NCI-H1417 treated with DMSO at 0.1 percent for 48 hours (cell line): ENCODE measurements at regions not wholly inside any gene's neighbourhood (a gene's known extent, or its start where the extent isn't known, plus 50 kb on each side); places are given as distances from the start of the nearest gene placed in this dataset.
A peak's percentile ranks its signal among the peaks of the same experiment; 100 is the strongest.

Experiments
- DNase-seq: peaks from one replicate; lab custom pipeline; 2025; lab: John Stamatoyannopoulos, UW

DNA sequence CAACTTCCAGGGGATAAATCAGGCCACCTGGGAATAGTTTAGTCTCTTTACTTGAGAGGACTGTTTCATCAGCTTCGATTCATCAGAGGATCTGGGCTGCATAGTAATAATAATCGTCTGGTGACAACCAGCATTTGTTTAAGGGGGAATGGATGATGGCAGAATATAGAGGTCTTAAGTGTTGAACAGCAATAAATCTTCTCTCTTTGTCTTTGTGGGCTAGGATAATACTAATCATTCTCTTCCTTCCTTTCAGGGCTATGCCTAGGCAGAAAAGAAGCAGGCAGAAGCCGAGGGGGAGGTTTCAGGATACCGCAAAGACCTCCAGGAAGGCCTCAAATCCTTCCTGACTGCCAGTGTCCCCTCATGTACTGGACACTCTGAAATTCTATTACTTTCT is 150.4 kb upstream of the GAREM1 start:
- no peak for DNase-seq

DNA sequence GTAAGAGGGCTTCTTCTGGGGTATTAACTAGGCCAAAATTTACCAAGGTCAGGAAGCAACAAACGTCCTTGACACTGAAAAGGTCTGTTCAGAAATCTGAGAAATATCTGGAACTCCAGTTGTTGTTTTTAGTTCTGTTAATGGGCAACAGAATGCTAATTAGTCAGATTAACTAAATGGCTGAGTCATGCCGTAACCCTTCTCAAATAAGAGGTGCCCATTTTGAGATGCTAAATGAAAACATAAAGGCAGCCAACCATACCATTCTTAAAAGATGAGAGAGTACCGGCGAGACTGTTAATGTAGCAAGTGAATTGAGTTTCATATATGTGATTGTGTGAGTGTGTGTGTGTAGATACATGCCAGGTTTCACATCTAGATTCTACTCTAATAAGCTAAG is 147.9 kb upstream of the GAREM1 start:
- DNase-seq, result no peak

- DNase-seq, result no peak
Measured at GRCh38 chr18:32613821-32614220, 143.1 kb upstream of the GAREM1 start.

GRCh38 chr18:32612651-32613050 is 142.0 kb upstream of the GAREM1 start:
- DNase-seq, result peak; percentile 29

GRCh38 chr18:32610176-32610575 is 139.5 kb upstream of the GAREM1 start:
- DNase-seq, result no peak

- DNase-seq, result no peak
Measured at GRCh38 chr18:32607816-32608215, 137.1 kb upstream of the GAREM1 start.

DNA sequence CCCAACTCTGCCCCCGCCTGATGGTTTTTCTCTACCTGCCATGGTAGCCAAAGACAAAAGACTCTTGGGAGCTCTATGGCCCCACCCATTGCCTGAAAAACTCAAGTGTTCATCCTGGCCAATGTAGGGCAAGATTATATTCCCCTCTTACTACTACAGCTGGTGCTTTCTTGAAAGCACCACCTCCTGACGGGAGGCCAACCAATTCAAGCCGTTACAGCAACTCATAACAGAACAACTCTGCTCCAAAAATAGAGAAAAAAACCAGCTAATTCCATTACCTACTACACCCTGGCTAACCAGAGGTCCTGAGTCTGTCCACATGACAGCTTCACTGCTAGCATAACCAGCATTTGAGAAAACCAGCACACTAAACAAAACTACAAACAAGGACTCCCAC is 127.5 kb upstream of the GAREM1 start:
- no peak for DNase-seq

DNA sequence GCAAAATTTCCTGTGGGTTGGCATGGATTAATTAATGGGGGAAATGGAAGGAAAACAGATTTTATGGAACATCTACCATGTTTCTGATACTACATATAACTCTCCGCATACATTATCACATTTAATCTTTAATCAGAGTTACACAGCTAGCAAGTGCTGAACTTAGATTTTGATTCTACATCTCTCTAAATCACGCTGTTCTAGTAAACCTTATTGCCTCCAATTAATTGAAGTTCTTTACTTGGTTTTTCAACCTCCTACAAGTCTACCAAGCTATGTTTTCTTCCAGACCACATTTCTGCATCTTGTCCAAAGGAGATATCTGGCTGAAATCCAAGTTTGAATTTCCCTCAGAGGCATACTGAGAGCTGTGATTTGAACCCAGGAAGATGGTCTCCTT is 125.8 kb upstream of the GAREM1 start:
- no peak for DNase-seq

- DNase-seq, result no peak
Measured at GRCh38 chr18:32595832-32596231, 125.2 kb upstream of the GAREM1 start.

- no peak for DNase-seq
Measured at GRCh38 chr18:32588191-32588590, 117.5 kb upstream of the GAREM1 start.

DNA sequence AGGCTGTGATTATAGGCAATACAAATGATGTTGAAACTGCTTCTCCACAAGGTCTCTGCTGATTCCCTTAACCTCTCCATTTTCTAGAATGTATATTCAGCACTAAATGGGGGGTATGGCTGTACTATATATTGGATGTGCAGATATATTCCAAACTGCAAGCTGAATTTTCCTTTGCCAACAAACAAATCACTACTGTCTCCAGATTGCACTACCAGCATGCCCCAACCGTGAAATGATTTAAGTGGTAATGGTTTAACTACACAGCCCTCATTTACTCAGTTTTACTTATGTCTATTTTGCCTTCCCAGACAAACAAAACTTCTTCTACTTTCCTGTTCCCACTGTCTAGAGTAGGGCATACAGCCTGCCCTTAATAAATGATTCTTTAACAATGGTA is 112.7 kb upstream of the GAREM1 start:
- DNase-seq, result no peak

DNA sequence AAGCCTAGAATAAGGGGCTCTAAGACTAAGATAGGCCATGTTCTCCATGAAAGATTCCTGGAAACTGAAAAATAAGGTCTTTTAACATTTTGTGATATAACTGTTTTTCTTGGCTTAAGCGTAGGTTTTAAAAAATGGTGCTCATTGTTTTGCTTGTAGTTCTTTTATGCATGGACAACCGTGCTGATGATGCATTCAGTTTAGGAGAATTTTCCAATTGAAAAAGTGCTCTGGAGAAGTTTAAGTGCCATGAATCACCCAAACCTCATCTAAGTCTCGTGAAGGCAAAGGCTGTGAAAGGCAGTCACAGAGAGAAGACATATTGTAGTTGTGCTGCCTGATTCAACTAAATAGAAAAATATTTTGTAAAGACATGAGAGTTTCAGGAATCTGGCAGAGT is 111.8 kb upstream of the GAREM1 start:
- no peak for DNase-seq

DNA sequence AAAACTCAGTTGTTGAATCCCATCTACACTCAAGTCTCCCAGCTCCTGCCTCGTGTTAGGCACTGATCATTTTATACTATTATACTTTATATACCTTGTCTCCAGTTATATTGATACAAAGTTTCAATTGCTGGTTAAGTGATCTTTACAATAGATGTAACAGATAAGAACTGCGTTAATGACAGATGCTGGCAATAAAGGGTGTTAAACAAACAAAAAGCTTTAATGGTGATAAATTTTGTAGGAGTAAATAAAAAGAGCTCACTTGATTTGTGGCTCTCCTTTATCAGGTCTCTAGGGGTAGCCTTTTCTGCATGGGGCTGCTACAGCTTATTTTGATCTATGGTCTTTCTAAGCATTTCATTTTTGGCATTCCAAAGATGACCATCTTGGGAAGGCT is 106.9 kb upstream of the GAREM1 start:
- DNase-seq, result peak; percentile 2

DNA sequence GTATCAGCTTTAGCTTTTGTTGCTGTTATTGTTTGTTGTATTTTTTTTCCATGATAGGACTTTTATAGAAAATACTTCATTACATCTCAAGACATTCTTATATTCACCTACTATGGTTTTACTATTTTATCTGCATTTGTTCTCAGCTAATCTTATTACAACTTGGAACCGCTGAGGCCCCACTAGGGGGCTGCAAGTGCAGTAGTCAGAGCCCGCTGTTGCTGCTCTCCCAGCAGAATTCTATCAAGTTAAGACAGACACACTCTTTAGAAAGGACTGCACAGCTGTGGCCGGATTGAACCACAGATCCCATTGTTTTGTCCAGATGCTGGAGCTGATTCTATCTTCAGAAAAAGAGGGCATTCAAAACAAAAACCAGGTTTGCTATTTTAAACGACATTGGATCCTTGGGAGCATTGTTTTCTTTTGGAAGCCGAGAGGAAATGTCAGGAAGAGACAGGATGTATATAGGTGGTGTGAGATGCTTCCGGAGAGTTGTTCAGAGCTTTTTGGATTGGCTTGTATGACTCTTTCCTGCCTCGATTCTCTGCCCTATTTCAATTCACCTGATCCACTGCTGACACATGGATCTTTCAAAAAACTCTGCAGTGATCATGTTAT is 105.7 kb upstream of the GAREM1 start:
- DNase-seq, result no peak

- DNase-seq, result no peak
Measured at GRCh38 chr18:32566960-32567359, 96.3 kb upstream of the GAREM1 start.

- no peak for DNase-seq
Measured at GRCh38 chr18:32553640-32554365, 83.1 kb upstream of the GAREM1 start.

DNA sequence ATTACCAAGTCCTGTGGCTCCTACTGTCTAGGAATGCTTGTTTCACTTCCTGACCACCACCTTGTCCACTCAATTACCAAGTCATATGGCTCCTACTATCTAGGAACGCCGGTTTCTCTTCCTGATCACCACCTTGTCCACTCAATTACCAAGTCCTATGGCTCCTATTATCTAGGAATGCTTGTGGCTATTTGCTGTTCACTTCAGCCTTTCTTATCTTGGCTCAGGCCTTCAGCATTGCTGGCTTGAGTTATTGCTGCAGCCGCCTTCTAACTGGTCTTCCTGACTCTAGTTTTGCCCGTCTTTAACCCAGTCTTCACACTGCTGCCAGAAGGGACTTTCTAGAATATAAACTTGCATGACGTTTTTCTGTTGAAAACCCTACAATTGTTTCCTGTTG is 82.5 kb upstream of the GAREM1 start:
- no peak for DNase-seq

GRCh38 chr18:32552421-32553030 is 81.8 kb upstream of the GAREM1 start:
- DNase-seq, result peak; percentile 63

GRCh38 chr18:32550963-32551362 is 80.3 kb upstream of the GAREM1 start:
- no peak for DNase-seq

DNA sequence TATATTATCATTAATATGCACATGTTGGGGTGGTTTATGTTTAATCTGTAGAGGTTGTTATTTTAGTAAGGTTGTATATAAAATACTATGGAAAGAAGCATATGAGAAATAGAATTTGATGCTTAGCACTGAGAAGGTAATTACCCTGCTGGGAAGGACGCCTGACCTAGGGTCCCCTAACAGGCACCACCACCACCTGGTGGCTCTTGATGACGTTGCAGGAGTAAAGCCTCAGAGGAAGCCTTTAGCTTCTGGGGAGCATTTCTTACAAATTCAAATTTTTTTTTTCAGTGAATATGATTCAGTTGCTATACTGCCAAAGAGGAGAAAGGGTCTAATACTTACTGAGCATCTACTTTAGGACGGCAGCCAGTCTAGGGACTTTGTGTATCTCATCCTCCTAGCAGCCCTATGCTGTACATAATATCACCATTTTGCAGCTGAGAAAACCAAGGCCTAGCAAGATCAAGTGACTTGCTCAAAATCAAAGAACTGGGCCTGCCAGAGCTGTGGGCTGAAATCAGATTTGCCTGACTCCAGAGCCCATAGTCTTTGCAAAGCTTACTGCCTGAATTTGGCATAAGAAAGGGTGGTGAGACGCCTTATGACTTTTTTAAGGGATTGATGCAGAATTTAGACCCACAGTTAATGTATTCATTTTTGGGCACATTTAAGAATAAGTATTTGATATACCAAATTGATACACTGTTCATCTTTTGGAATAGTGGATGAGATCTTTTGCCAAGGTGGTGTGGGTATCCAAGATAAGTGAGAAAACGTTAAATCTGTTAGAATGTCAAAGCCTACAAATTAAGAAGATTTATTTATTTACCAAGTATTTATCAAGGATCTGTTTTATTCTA is 78.8 kb upstream of the GAREM1 start:
- peak; percentile 67 for DNase-seq

GRCh38 chr18:32548688-32549087 is 78.0 kb upstream of the GAREM1 start:
- peak; percentile 96 for DNase-seq

DNA sequence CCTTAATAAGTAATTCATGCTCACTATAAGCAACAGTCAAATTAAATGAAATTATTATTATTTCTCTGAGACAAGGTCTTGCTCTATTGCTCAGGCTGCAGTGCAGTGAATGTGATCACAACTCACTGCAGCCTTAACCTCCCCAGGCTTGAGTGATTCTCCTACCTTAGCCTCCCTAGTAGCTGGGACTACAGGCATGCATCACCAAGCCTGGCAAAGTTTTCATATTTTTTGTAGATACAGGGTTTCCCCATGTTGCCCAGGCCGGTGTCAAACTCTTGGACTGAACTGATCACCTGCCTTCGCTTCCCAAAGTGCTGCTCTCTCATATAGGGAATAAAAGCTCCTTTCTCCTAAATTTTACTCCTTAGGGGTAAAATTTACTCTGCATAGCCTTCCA is 74.9 kb upstream of the GAREM1 start:
- DNase-seq, result no peak

GRCh38 chr18:32544088-32544487 is 73.4 kb upstream of the GAREM1 start:
- DNase-seq, result no peak
